Endothelial cell of umbilical vein (primary cell): ENCODE measurements at regions not wholly inside any gene's neighbourhood (a gene's known extent, or its start where the extent isn't known, plus 50 kb on each side); places are given as distances from the start of the nearest gene placed in this dataset.

Experiments
- BruUV-seq: library from RNA; stranded (reverse); fragments of 400-500 nt; replicated peaks from 2 replicates; lab custom pipeline; 2021; lab: Mats Ljungman, UMichigan
- CTCF ChIA-PET: fragments of 300-600, 350-600 bp; sonication (Branson Sonifier 250); formaldehyde crosslinking; loops from one replicate; lab custom pipeline; 2021; ENCODE audit warnings: antibody characterized with exemption, inconsistent platforms; lab: Charles Lee
- POLR2A ChIA-PET: fragments of 300-600, 350-600 bp; sonication (Branson Sonifier 250); formaldehyde crosslinking; loops from one replicate; lab custom pipeline; 2021; ENCODE audit warnings: antibody characterized with exemption, inconsistent platforms; lab: Charles Lee
- DNase-seq: peaks from one replicate; pipeline ENCODE4 v3.0.0-alpha.2; 2011; ENCODE audit warnings: low read depth, low spot score
- FAIRE-seq: peaks from 2 replicates; lab custom pipeline; 2011; peaks lifted over from hg19 to GRCh38; lab: Jason Lieb, UNC
- H2AFZ ChIP-seq: 2 replicates; pipeline ENCODE4 v1.6.0; 2012; ENCODE audit warnings: low read depth, low read length, control low read depth, inconsistent platforms
- H3K27ac ChIP-seq: 2 replicates; pipeline ENCODE4 v1.5.1; 2011; ENCODE audit warnings: low read depth, mild to moderate bottlenecking, control low read depth, low read length, moderate library complexity; ENCODE audit not compliant: insufficient read depth
- H3K27me3 ChIP-seq, 2 experiments: 2 replicates each; pipeline versions ENCODE4 v1.6.0 to v1.6.1; 2011; ENCODE audit warnings: low read length in 2 of 2, mixed read lengths in 1 of 2; ENCODE audit not compliant: control insufficient read depth in 2 of 2, insufficient read depth in 2 of 2
- H3K36me3 ChIP-seq, 2 experiments: 2 replicates in 1 of 2; 3 replicates in 1 of 2; pipeline ENCODE4 v1.5.1; 2011; ENCODE audit warnings: low read length in 2 of 2, mild to moderate bottlenecking in 1 of 2, moderate library complexity in 1 of 2; ENCODE audit not compliant: control insufficient read depth in 2 of 2, insufficient read depth in 2 of 2; ENCODE audit errors: extremely low read depth in 1 of 2
- H3K4me1 ChIP-seq: 3 replicates; pipeline ENCODE4 v1.5.1; 2011; ENCODE audit warnings: mild to moderate bottlenecking, low read length; ENCODE audit not compliant: control insufficient read depth, insufficient read depth; ENCODE audit errors: extremely low read depth
- H3K4me2 ChIP-seq: 2 replicates; pipeline ENCODE4 v1.6.1; 2011; ENCODE audit warnings: low read length, control low read depth, mixed read lengths; ENCODE audit not compliant: insufficient read depth
- H3K4me3 ChIP-seq, 3 experiments: fragments of 200-600 bp in 1 of 3; sonication (generic), shearing (Covaris generic) in 1 of 3; replicated peaks in 1 of 3; 2 replicates each; pipeline ENCODE4 v1.5.1; 2011 to 2016; ENCODE audit warnings: control low read depth in 3 of 3, low read length in 3 of 3, mild to moderate bottlenecking in 2 of 3, inconsistent platforms in 1 of 3, low read depth in 1 of 3, moderate library complexity in 1 of 3; ENCODE audit not compliant: insufficient read depth in 1 of 3
- H3K79me2 ChIP-seq: 2 replicates; pipeline ENCODE4 v1.6.0; 2012; ENCODE audit warnings: low read length, inconsistent platforms; ENCODE audit not compliant: control insufficient read depth, insufficient read depth
- H3K9ac ChIP-seq: replicated peaks from 2 replicates; pipeline ENCODE3; 2011; ENCODE audit warnings: low read length, control low read depth; ENCODE audit not compliant: insufficient read depth; ENCODE audit errors: extremely low read depth
- H3K9me1 ChIP-seq: replicated peaks from 3 replicates; pipeline ENCODE4 v1.6.0; 2011; ENCODE audit warnings: mild to moderate bottlenecking, low read length; ENCODE audit not compliant: control insufficient read depth, insufficient read depth; ENCODE audit errors: extremely low read depth
- H3K9me3 ChIP-seq: replicated peaks from 2 replicates; pipeline ENCODE4 v1.5.1; 2012; ENCODE audit warnings: low read length, inconsistent platforms; ENCODE audit not compliant: control insufficient read depth, insufficient read depth
- H4K20me1 ChIP-seq: replicated peaks from 2 replicates; pipeline ENCODE3; 2011; ENCODE audit warnings: mild to moderate bottlenecking, low read length; ENCODE audit not compliant: control insufficient read depth, insufficient read depth; ENCODE audit errors: extremely low read depth
- EZH2 ChIP-seq: IDR thresholded peaks from 2 replicates; pipeline ENCODE4 v1.6.1; 2012; ENCODE audit warnings: borderline replicate concordance, low read depth, mild to moderate bottlenecking, moderate library complexity, low read length, inconsistent platforms; ENCODE audit not compliant: severe bottlenecking
- FOS ChIP-seq: IDR thresholded peaks from 2 replicates; pipeline ENCODE4 v1.6.1; 2011; ENCODE audit warnings: mild to moderate bottlenecking, low read length, moderate library complexity, borderline replicate concordance; ENCODE audit not compliant: insufficient read depth
- GATA2 ChIP-seq: IDR thresholded peaks from 2 replicates; pipeline ENCODE4 v1.7.0; 2011; ENCODE audit warnings: low read depth, mild to moderate bottlenecking, moderate library complexity, mixed read lengths, low read length; ENCODE audit not compliant: insufficient read length, insufficient read depth
- JUN ChIP-seq: IDR thresholded peaks from 2 replicates; pipeline ENCODE4 v1.6.1; 2011; ENCODE audit warnings: borderline replicate concordance, low read depth; ENCODE audit not compliant: insufficient read length, insufficient read depth
- MYC ChIP-seq: IDR thresholded peaks from one replicate; pipeline ENCODE4 v1.6.1; 2011; ENCODE audit warnings: mild to moderate bottlenecking, low read depth, low read length
- POLR2A ChIP-seq: IDR thresholded peaks from 2 replicates; pipeline ENCODE4 v1.6.1; 2012; ENCODE audit warnings: low read depth, mild to moderate bottlenecking, control low read depth, low read length
- POLR2AphosphoS5 ChIP-seq: IDR thresholded peaks from 2 replicates; pipeline ENCODE4 v1.6.1; 2012; ENCODE audit warnings: low read depth, mild to moderate bottlenecking, control low read depth, low read length, moderate library complexity; ENCODE audit not compliant: insufficient read depth
- dilution Hi-C: fragments of 300-500 bp; cut with MboI; formaldehyde crosslinking; loops from one replicate; pipeline ENCODE4 v1.15.0; 2019; ENCODE audit warnings: low sequenced_read_pairs; ENCODE audit not compliant: extremely low pct_ligation_motif_present
- intact Hi-C: fragments of 100-400 bp; cut with micrococcal nuclease; formaldehyde crosslinking; loops from one replicate; pipeline ENCODE4 v1.10.0; 2022
- TF ChIP-seq, protein P1 (sequence below): IDR thresholded peaks from 2 replicates; pipeline ENCODE4 v1.6.1; 2011; ENCODE audit not compliant: insufficient read depth, insufficient read length
- TF ChIP-seq, protein P2 (sequence below), 2 donors: IDR thresholded peaks; 1 replicate in 1 of 2; 2 replicates in 1 of 2; pipeline ENCODE4 v1.5.1; 2011; ENCODE audit warnings: low read length in 2 of 2, mild to moderate bottlenecking in 2 of 2, moderate library complexity in 2 of 2, control low read depth in 1 of 2, inconsistent platforms in 1 of 2, low read depth in 1 of 2; ENCODE audit not compliant: insufficient read depth in 1 of 2; ENCODE audit errors: extremely low read depth in 1 of 2

DNA sequence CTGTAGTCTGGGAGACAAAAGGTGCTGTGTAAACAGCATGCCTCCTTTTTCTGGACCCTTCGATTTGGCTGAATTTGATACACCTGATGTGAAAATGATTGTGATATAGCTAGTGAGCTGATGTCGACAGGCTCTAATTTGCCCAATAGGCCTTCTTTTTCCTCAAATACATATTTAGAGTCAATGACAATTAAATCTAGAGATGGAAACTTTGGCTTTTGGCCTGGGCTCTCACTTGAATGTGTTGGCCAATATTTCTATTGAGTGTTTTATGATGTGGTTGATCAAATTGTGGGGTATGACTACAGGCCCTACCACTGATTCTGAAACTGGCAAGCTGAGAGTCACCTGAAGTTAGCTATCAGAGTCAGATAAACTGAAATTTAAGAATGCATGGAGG is 151.8 kb upstream of the MEOX2 start:
- no peaks in the 10 kb centered on the region for H3K9me1 ChIP-seq
- CTCF ChIA-PET = no interaction called here
- no peak overlapping the region for H3K9ac ChIP-seq
- no peak overlapping the region for H3K27ac ChIP-seq
- no peak overlapping the region for H2AFZ ChIP-seq
- no peaks in the 10 kb centered on the region for H3K27me3 ChIP-seq
- dilution Hi-C loops (no loop called here), intact Hi-C loops (loop anchor here (2.0 to 5.0 kb wide), 4 partner anchors 17 to 229 kb away; partner anchors contain the start of gene MEOX2)
- no peaks in the 10 kb centered on the region for H3K36me3 ChIP-seq
- no peak overlapping the region for H3K4me2 ChIP-seq
- peaks cover 14% of the 10 kb centered on the region for H3K4me1 ChIP-seq
- no peak overlapping the region for H3K4me3 ChIP-seq
- TF ChIP-seq POLR2A (no peak), MYC (no peak), JUN (no peak), GATA2 (no peak), FOS (no peak), EZH2 (no peak), POLR2AphosphoS5 (no peak)
- TF ChIP-seq, protein P1, sequence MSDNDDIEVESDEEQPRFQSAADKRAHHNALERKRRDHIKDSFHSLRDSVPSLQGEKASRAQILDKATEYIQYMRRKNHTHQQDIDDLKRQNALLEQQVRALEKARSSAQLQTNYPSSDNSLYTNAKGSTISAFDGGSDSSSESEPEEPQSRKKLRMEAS = no peak
- TF ChIP-seq, protein P2, sequence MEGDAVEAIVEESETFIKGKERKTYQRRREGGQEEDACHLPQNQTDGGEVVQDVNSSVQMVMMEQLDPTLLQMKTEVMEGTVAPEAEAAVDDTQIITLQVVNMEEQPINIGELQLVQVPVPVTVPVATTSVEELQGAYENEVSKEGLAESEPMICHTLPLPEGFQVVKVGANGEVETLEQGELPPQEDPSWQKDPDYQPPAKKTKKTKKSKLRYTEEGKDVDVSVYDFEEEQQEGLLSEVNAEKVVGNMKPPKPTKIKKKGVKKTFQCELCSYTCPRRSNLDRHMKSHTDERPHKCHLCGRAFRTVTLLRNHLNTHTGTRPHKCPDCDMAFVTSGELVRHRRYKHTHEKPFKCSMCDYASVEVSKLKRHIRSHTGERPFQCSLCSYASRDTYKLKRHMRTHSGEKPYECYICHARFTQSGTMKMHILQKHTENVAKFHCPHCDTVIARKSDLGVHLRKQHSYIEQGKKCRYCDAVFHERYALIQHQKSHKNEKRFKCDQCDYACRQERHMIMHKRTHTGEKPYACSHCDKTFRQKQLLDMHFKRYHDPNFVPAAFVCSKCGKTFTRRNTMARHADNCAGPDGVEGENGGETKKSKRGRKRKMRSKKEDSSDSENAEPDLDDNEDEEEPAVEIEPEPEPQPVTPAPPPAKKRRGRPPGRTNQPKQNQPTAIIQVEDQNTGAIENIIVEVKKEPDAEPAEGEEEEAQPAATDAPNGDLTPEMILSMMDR (IDR thresholded peaks at IDR 0.05; ENCODE audit: extremely low read depth in 1 of 2, insufficient read depth in 1 of 2, low read depth in 1 of 2, low read length in 2 of 2) = no peak
- H3K9me3 ChIP-seq = no peaks in the 10 kb centered on the region
- FAIRE-seq = no peak
- no peak for DNase-seq
- no peaks in the 10 kb centered on the region for H4K20me1 ChIP-seq
- no TSS peak for BruUV-seq
- POLR2A ChIA-PET = no interaction called here
- no peaks in the 10 kb centered on the region for H3K79me2 ChIP-seq
